ENCODE measurements at regions not wholly inside any gene's neighbourhood (a gene's known extent, or its start where the extent isn't known, plus 50 kb on each side); places are given as distances from the start of the nearest gene placed in this dataset.
A peak's percentile ranks its signal among the peaks of the same experiment; 100 is the strongest.

DNA sequence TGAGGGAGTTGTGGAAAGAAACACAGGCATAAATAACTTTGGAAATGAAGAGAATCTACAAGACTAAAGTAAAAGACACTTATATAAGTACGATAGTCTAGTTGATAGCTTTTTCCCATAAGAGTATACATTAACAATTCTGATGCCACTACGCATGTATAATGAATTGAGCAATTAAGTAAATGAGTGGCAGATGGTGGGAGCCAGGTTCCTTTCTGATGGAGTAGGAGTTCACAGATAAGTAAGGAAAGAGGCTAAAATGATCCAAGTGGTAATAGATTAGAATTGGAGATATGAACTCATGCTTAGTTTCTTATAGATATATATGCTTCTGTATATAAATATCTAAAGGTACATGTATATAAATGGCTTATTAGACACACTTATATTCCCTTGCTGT lies 368.3 kb downstream of the FAM181B start:
- no peak overlapping the region for H3K4me3 ChIP-seq (ENCODE audit: control insufficient read depth in 1 of 2, extremely low read depth in 1 of 2, low read length in 1 of 2)
- WGBS (ENCODE audit: insufficient coverage) = no CpG with 5 or more reads among the region's 2 CpGs
- H3K4me1 ChIP-seq (ENCODE audit: control insufficient read depth in 1 of 2, extremely low read depth in 1 of 2, insufficient read depth in 2 of 2, low read length in 2 of 2) = no peaks in the 10 kb centered on the region
- no peaks in the 10 kb centered on the region for H3K27me3 Mint-ChIP-seq
- H3K27ac ChIP-seq (ENCODE audit: low read length) = no peak overlapping the region
- no peaks in the 10 kb centered on the region for H3K9me3 ChIP-seq
- H3K27me3 ChIP-seq (replicated peaks in 1 of 2; ENCODE audit: control insufficient read depth in 2 of 2, extremely low read depth in 1 of 2, insufficient read depth in 2 of 2, low read length in 1 of 2) = no peaks in the 10 kb centered on the region
- DNase-seq (no peak), ATAC-seq (replicated peaks in 1 of 4) (no peak)
- H3K4me3 Mint-ChIP-seq = no peak overlapping the region
- no peaks in the 10 kb centered on the region for H3K36me3 ChIP-seq (ENCODE audit: control insufficient read depth in 2 of 2, extremely low read depth in 1 of 2, insufficient read depth in 1 of 2, low read length in 1 of 2)
- H3K4me1 Mint-ChIP-seq = no peaks in the 10 kb centered on the region
- no peak overlapping the region for H3K27ac Mint-ChIP-seq
- CTCF ChIA-PET = no interaction called here
- H3K36me3 Mint-ChIP-seq = no peaks in the 10 kb centered on the region
- H3K9me3 Mint-ChIP-seq = peaks cover 2 to 8% (median 4%) of the 10 kb centered on the region in 3 donors
- POLR2A ChIA-PET = no interaction called here

DNA sequence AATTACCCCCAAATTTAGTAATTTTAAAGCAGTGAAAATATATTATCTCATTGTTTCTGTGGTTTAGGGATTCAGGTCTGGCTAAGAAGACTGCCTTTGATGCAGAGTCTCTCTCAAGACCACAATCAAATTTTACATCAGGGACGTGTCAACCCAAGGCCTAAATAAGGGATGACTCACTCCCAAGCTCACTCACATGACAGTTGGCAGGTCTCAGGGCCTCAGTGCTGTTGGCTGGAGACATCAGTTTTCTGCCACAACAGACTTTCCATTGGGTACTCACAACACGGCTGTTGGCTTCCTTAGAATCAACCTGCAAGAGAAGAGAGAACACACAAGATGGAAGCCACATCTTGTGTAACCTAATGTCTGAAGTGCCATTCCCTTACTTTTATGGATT lies 377.3 kb downstream of the FAM181B start:
- Mint-ChIP-seq H3K27me3 (no peaks in the 10 kb centered on the region), H3K9me3 (no peaks in the 10 kb centered on the region), H3K36me3 (no peaks in the 10 kb centered on the region), H3K27ac (no peak overlapping the region), H3K4me3 (no peak overlapping the region), H3K4me1 (no peaks in the 10 kb centered on the region)
- no peak overlapping the region for H3K4me3 ChIP-seq (ENCODE audit: control insufficient read depth in 1 of 2, extremely low read depth in 1 of 2, low read length in 1 of 2)
- no peaks in the 10 kb centered on the region for H3K36me3 ChIP-seq (ENCODE audit: control insufficient read depth in 2 of 2, extremely low read depth in 1 of 2, insufficient read depth in 1 of 2, low read length in 1 of 2)
- ChIA-PET POLR2A (no interaction called here), CTCF (no interaction called here)
- ATAC-seq (replicated peaks in 1 of 4) = no peak
- H3K4me1 ChIP-seq (ENCODE audit: control insufficient read depth in 1 of 2, extremely low read depth in 1 of 2, insufficient read depth in 2 of 2, low read length in 2 of 2) = no peaks in the 10 kb centered on the region
- H3K27me3 ChIP-seq (replicated peaks in 1 of 2; ENCODE audit: control insufficient read depth in 2 of 2, extremely low read depth in 1 of 2, insufficient read depth in 2 of 2, low read length in 1 of 2) = no peaks in the 10 kb centered on the region
- H3K27ac ChIP-seq (ENCODE audit: low read length) = no peak overlapping the region
- H3K9me3 ChIP-seq = no peaks in the 10 kb centered on the region
- WGBS (ENCODE audit: insufficient coverage) = 60% methylated on average over 1 of the region's 2 CpGs
- no peak for DNase-seq

DNA sequence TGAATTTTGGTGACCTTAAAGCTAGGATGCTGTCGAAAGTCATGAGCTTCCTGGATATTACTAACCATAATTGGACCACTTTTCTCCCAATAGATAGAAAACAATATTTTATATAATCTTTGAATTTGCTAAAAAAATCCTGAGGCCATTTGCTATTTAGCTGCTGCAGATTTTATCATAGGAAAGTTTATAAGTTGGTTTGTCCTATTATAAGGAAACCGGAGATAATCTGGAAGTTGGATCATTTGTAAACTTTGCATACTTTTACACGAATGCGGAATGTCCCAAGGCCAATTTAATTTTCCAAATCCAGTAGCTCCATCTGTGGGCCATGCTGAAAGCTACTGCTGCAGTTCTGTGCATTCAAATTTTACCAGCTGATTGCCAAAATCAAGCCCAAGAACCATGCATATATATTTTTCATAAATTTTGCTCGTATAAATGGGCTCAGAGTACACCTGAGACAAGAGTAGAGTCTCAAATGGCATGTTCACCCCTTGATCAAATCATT lies 378.3 kb downstream of the FAM181B start:
- no peak overlapping the region for H3K27ac Mint-ChIP-seq
- POLR2A ChIA-PET = no interaction called here
- H3K36me3 Mint-ChIP-seq = no peaks in the 10 kb centered on the region
- no peaks in the 10 kb centered on the region for H3K4me1 Mint-ChIP-seq
- no peak overlapping the region for H3K4me3 Mint-ChIP-seq
- Histone ChIP-seq H3K27me3 (replicated peaks in 1 of 2; ENCODE audit: control insufficient read depth in 2 of 2, extremely low read depth in 1 of 2, insufficient read depth in 2 of 2, low read length in 1 of 2) (no peaks in the 10 kb centered on the region), H3K9me3 (no peaks in the 10 kb centered on the region), H3K36me3 (ENCODE audit: control insufficient read depth in 2 of 2, extremely low read depth in 1 of 2, insufficient read depth in 1 of 2, low read length in 1 of 2) (no peaks in the 10 kb centered on the region), H3K4me1 (ENCODE audit: control insufficient read depth in 1 of 2, extremely low read depth in 1 of 2, insufficient read depth in 2 of 2, low read length in 2 of 2) (no peaks in the 10 kb centered on the region), H3K27ac (ENCODE audit: low read length) (no peak overlapping the region), H3K4me3 (ENCODE audit: control insufficient read depth in 1 of 2, extremely low read depth in 1 of 2, low read length in 1 of 2) (no peak overlapping the region)
- DNase-seq (no peak), ATAC-seq (replicated peaks in 1 of 4) (no peak)
- CTCF ChIA-PET = interaction anchor here in 1 of 2 donors (0.8 kb wide), 1 partner anchor 167 kb away, joined by 3 read pairs; no protein-coding TSS in a partner anchor
- no CpG with 5 or more reads among the region's 5 CpGs for WGBS (ENCODE audit: insufficient coverage)
- H3K27me3 Mint-ChIP-seq = no peaks in the 10 kb centered on the region
- no peaks in the 10 kb centered on the region for H3K9me3 Mint-ChIP-seq

DNA sequence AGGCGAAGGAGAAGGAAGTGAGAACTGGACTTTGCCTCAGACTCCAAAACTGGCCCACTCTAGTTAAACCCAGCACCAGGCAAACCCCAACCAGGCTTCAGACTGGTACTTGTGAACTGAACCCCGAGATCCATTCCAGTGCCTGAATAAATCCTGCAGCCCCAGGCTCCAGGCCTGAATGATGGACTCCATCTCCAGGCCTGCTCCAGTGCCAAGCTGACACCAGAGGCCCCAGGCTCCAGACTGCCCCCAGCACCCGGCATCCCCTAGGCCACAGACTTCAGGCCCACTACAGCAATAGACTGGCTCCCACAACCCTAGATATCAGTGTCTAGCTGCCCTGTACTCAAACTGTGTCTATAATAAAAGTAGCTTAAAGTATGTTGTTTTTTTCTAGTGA lies 406.8 kb downstream of the FAM181B start:
- DNase-seq (no peak), ATAC-seq (replicated peaks in 1 of 4) (peak in 1 of 4 experiments; percentile 20)
- Histone ChIP-seq H3K36me3 (ENCODE audit: control insufficient read depth in 2 of 2, extremely low read depth in 1 of 2, insufficient read depth in 1 of 2, low read length in 1 of 2) (no peaks in the 10 kb centered on the region), H3K4me3 (ENCODE audit: control insufficient read depth in 1 of 2, extremely low read depth in 1 of 2, low read length in 1 of 2) (no peak overlapping the region), H3K4me1 (ENCODE audit: control insufficient read depth in 1 of 2, extremely low read depth in 1 of 2, insufficient read depth in 2 of 2, low read length in 2 of 2) (no peaks in the 10 kb centered on the region), H3K9me3 (no peaks in the 10 kb centered on the region), H3K27me3 (replicated peaks in 1 of 2; ENCODE audit: control insufficient read depth in 2 of 2, extremely low read depth in 1 of 2, insufficient read depth in 2 of 2, low read length in 1 of 2) (no peaks in the 10 kb centered on the region), H3K27ac (ENCODE audit: low read length) (no peak overlapping the region)
- Mint-ChIP-seq H3K4me3 (no peak overlapping the region), H3K9me3 (peaks cover 0 to 4% (median 0%) of the 10 kb centered on the region in 3 donors), H3K4me1 (no peaks in the 10 kb centered on the region), H3K27me3 (no peaks in the 10 kb centered on the region), H3K36me3 (no peaks in the 10 kb centered on the region), H3K27ac (no peak overlapping the region)
- WGBS (ENCODE audit: insufficient coverage) = 72% methylated on average over 2 of the region's 3 CpGs
- ChIA-PET CTCF (no interaction called here), POLR2A (no interaction called here)

- no peaks in the 10 kb centered on the region for H3K9me3 ChIP-seq
- H3K27ac Mint-ChIP-seq = no peak overlapping the region
- POLR2A ChIA-PET = no interaction called here
- H3K36me3 ChIP-seq (ENCODE audit: control insufficient read depth in 2 of 2, extremely low read depth in 1 of 2, insufficient read depth in 1 of 2, low read length in 1 of 2) = no peaks in the 10 kb centered on the region
- H3K4me1 Mint-ChIP-seq = no peaks in the 10 kb centered on the region
- no peak for DNase-seq
- no peak overlapping the region for H3K4me3 Mint-ChIP-seq
- no peak overlapping the region for H3K27ac ChIP-seq (ENCODE audit: low read length)
- CTCF ChIA-PET = no interaction called here
- H3K36me3 Mint-ChIP-seq = no peaks in the 10 kb centered on the region
- no peak for ATAC-seq (replicated peaks in 1 of 4)
- no peaks in the 10 kb centered on the region for H3K27me3 ChIP-seq (replicated peaks in 1 of 2; ENCODE audit: control insufficient read depth in 2 of 2, extremely low read depth in 1 of 2, insufficient read depth in 2 of 2, low read length in 1 of 2)
- H3K4me1 ChIP-seq (ENCODE audit: control insufficient read depth in 1 of 2, extremely low read depth in 1 of 2, insufficient read depth in 2 of 2, low read length in 2 of 2) = no peaks in the 10 kb centered on the region
- WGBS (ENCODE audit: insufficient coverage) = 69% methylated on average over 5 of the region's 6 CpGs
- no peak overlapping the region for H3K4me3 ChIP-seq (ENCODE audit: control insufficient read depth in 1 of 2, extremely low read depth in 1 of 2, low read length in 1 of 2)
- no peaks in the 10 kb centered on the region for H3K27me3 Mint-ChIP-seq
- peaks cover 3 to 5% (median 5%) of the 10 kb centered on the region in 3 donors for H3K9me3 Mint-ChIP-seq
These were observed 412.5 kb downstream of the FAM181B start for GRCh38 chr11:82321206-82321605.

- no peak overlapping the region for H3K27ac Mint-ChIP-seq
- CTCF ChIA-PET = no interaction called here
- H3K27me3 Mint-ChIP-seq = peaks cover 0 to 4% of the 10 kb centered on the region in 2 donors
- POLR2A ChIA-PET = no interaction called here
- H3K4me1 ChIP-seq (ENCODE audit: control insufficient read depth in 1 of 2, extremely low read depth in 1 of 2, insufficient read depth in 2 of 2, low read length in 2 of 2) = no peaks in the 10 kb centered on the region
- no peaks in the 10 kb centered on the region for H3K9me3 ChIP-seq
- H3K27ac ChIP-seq (ENCODE audit: low read length) = no peak overlapping the region
- no peak overlapping the region for H3K4me3 Mint-ChIP-seq
- ATAC-seq (replicated peaks in 1 of 4) (no peak), DNase-seq (no peak)
- no peak overlapping the region for H3K4me3 ChIP-seq (ENCODE audit: control insufficient read depth in 1 of 2, extremely low read depth in 1 of 2, low read length in 1 of 2)
- no peaks in the 10 kb centered on the region for H3K27me3 ChIP-seq (replicated peaks in 1 of 2; ENCODE audit: control insufficient read depth in 2 of 2, extremely low read depth in 1 of 2, insufficient read depth in 2 of 2, low read length in 1 of 2)
- 29% methylated on average over 4 of the region's 4 CpGs for WGBS (ENCODE audit: insufficient coverage)
- H3K4me1 Mint-ChIP-seq = no peaks in the 10 kb centered on the region
- H3K9me3 Mint-ChIP-seq = peaks cover 0 to 3% (median under 1%) of the 10 kb centered on the region in 3 donors
- H3K36me3 ChIP-seq (ENCODE audit: control insufficient read depth in 2 of 2, extremely low read depth in 1 of 2, insufficient read depth in 1 of 2, low read length in 1 of 2) = no peaks in the 10 kb centered on the region
- H3K36me3 Mint-ChIP-seq = no peaks in the 10 kb centered on the region
These were observed 418.6 kb downstream of the FAM181B start for GRCh38 chr11:82315093-82315492.

- no peak overlapping the region for H3K4me3 Mint-ChIP-seq
- Histone ChIP-seq H3K27me3 (replicated peaks in 1 of 2; ENCODE audit: control insufficient read depth in 2 of 2, extremely low read depth in 1 of 2, insufficient read depth in 2 of 2, low read length in 1 of 2) (no peaks in the 10 kb centered on the region), H3K9me3 (no peaks in the 10 kb centered on the region), H3K4me1 (ENCODE audit: control insufficient read depth in 1 of 2, extremely low read depth in 1 of 2, insufficient read depth in 2 of 2, low read length in 2 of 2) (no peaks in the 10 kb centered on the region), H3K27ac (ENCODE audit: low read length) (no peak overlapping the region), H3K36me3 (ENCODE audit: control insufficient read depth in 2 of 2, extremely low read depth in 1 of 2, insufficient read depth in 1 of 2, low read length in 1 of 2) (no peaks in the 10 kb centered on the region), H3K4me3 (ENCODE audit: control insufficient read depth in 1 of 2, extremely low read depth in 1 of 2, low read length in 1 of 2) (no peak overlapping the region)
- DNase-seq (no peak), ATAC-seq (replicated peaks in 1 of 4) (no peak)
- H3K36me3 Mint-ChIP-seq = no peaks in the 10 kb centered on the region
- POLR2A ChIA-PET = no interaction called here
- H3K4me1 Mint-ChIP-seq = no peaks in the 10 kb centered on the region
- H3K9me3 Mint-ChIP-seq = no peaks in the 10 kb centered on the region
- H3K27me3 Mint-ChIP-seq = peaks cover 0 to 4% of the 10 kb centered on the region in 2 donors
- CTCF ChIA-PET = no interaction called here
- WGBS (ENCODE audit: insufficient coverage) = 86% methylated on average over 1 of the region's 2 CpGs
- no peak overlapping the region for H3K27ac Mint-ChIP-seq
These were observed 424.7 kb downstream of the FAM181B start for GRCh38 chr11:82308979-82309378.
